Cardiac muscle cell (in vitro differentiated cells and primary cell): ENCODE measurements at regions not wholly inside any gene's neighbourhood (a gene's known extent, or its start where the extent isn't known, plus 50 kb on each side); places are given as distances from the start of the nearest gene placed in this dataset.

Experiments
- DNase-seq, 2 donors: peaks; one replicate each; pipeline versions ENCODE4 v3.0.0 to v3.0.0-alpha.2; 2010 to 2017; ENCODE audit warnings: low read depth in 1 of 2, low spot score in 1 of 2
- H3K27ac ChIP-seq: fragments of 200-600 bp; sonication (generic); 2 replicates; pipeline ENCODE4 v1.5.1; 2016
- H3K27me3 ChIP-seq: fragments of 200-600 bp; sonication (generic); 2 replicates; pipeline ENCODE4 v1.6.0; 2016; ENCODE audit warnings: control low read depth
- H3K36me3 ChIP-seq: fragments of 200-600 bp; sonication (generic); 2 replicates; pipeline ENCODE4 v1.5.1; 2016; ENCODE audit warnings: control low read depth
- H3K4me1 ChIP-seq: fragments of 200-600 bp; sonication (generic); 2 replicates; pipeline ENCODE4 v1.8.1; 2017; ENCODE audit warnings: low read depth, mild to moderate bottlenecking, mixed run types
- H3K4me3 ChIP-seq: fragments of 200-600 bp; sonication (generic); 2 replicates; pipeline ENCODE4 v1.5.1; 2016; ENCODE audit warnings: mild to moderate bottlenecking
- H3K9me3 ChIP-seq: fragments of 200-600 bp; sonication (generic); 2 replicates; pipeline ENCODE4 v1.5.1; 2017; ENCODE audit warnings: low read depth, mild to moderate bottlenecking, control low read depth
- TF ChIP-seq, protein P1 (sequence below): IDR thresholded peaks from 2 replicates; pipeline ENCODE4 v1.5.1; 2012; ENCODE audit warnings: low read depth, mild to moderate bottlenecking, low read length

GRCh38 chr6:55016261-55016660 lies 158.1 kb upstream of the HCRTR2 start:
- Histone ChIP-seq H3K27ac (no peak overlapping the region), H3K4me3 (no peak overlapping the region), H3K36me3 (no peaks in the 10 kb centered on the region), H3K4me1 (no peaks in the 10 kb centered on the region), H3K9me3 (no peaks in the 10 kb centered on the region), H3K27me3 (no peaks in the 10 kb centered on the region)
- TF ChIP-seq, protein P1, sequence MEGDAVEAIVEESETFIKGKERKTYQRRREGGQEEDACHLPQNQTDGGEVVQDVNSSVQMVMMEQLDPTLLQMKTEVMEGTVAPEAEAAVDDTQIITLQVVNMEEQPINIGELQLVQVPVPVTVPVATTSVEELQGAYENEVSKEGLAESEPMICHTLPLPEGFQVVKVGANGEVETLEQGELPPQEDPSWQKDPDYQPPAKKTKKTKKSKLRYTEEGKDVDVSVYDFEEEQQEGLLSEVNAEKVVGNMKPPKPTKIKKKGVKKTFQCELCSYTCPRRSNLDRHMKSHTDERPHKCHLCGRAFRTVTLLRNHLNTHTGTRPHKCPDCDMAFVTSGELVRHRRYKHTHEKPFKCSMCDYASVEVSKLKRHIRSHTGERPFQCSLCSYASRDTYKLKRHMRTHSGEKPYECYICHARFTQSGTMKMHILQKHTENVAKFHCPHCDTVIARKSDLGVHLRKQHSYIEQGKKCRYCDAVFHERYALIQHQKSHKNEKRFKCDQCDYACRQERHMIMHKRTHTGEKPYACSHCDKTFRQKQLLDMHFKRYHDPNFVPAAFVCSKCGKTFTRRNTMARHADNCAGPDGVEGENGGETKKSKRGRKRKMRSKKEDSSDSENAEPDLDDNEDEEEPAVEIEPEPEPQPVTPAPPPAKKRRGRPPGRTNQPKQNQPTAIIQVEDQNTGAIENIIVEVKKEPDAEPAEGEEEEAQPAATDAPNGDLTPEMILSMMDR: no peak
- DNase-seq: no peak

- no peak for DNase-seq
- H3K27me3 ChIP-seq: no peaks in the 10 kb centered on the region
- H3K4me3 ChIP-seq: no peak overlapping the region
- H3K27ac ChIP-seq: no peak overlapping the region
- TF ChIP-seq, protein P1: no peak
- H3K4me1 ChIP-seq: no peaks in the 10 kb centered on the region
- H3K9me3 ChIP-seq: no peaks in the 10 kb centered on the region
- H3K36me3 ChIP-seq: no peaks in the 10 kb centered on the region
Measured at GRCh38 chr6:55017555-55018300, 156.6 kb upstream of the HCRTR2 start.

DNA sequence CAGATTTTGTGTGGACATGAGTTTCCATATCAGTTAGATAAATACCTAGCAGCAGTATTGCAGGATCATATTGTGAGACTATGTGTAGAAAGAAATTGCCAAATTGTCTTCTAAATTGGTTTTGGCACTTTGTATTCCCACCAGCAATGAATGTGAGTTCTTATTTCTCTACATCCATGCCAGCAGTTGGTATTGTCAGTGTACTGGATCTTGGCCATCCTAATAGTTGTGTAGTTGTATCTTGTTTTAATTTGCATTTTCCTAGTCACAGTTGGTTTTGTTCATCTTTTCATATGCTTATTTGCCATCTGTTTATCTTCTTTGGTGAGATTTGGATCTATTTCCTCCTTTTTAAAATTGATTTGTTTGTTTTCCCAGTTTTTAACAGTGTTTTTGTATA lies 154.7 kb upstream of the HCRTR2 start:
- H3K4me1 ChIP-seq: no peaks in the 10 kb centered on the region
- H3K36me3 ChIP-seq: no peaks in the 10 kb centered on the region

DNA sequence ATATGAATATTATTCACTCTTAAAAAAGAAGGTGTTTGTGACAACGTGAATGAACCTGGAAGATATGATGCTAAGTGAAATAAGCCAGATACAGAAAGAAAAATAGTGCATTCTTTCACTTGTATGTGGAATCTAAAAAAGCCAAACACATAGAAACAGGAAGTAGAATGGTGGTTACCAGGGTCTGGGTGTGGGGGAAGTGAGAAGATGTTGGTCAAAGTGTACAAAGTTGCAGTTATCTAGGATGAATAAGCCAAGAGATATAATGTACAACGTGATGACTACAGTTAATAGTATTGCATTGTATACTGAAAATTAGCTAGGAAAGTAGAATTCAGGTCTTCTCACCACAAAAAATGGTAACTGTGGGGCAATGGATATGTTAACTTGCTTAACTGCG lies 151.1 kb upstream of the HCRTR2 start:
- TF ChIP-seq, protein P1: no peak
- no peaks in the 10 kb centered on the region for H3K4me1 ChIP-seq
- H3K36me3 ChIP-seq: no peaks in the 10 kb centered on the region
- no peak overlapping the region for H3K4me3 ChIP-seq
- no peaks in the 10 kb centered on the region for H3K27me3 ChIP-seq
- no peak overlapping the region for H3K27ac ChIP-seq
- no peaks in the 10 kb centered on the region for H3K9me3 ChIP-seq
- no peak for DNase-seq

More for the DNA sequence above, 154.7 kb upstream of the HCRTR2 start:
- no peak for DNase-seq
- Histone ChIP-seq H3K4me3 (no peak overlapping the region), H3K27ac (no peak overlapping the region), H3K27me3 (no peaks in the 10 kb centered on the region), H3K9me3 (no peaks in the 10 kb centered on the region)
- TF ChIP-seq, protein P1: no peak

DNA sequence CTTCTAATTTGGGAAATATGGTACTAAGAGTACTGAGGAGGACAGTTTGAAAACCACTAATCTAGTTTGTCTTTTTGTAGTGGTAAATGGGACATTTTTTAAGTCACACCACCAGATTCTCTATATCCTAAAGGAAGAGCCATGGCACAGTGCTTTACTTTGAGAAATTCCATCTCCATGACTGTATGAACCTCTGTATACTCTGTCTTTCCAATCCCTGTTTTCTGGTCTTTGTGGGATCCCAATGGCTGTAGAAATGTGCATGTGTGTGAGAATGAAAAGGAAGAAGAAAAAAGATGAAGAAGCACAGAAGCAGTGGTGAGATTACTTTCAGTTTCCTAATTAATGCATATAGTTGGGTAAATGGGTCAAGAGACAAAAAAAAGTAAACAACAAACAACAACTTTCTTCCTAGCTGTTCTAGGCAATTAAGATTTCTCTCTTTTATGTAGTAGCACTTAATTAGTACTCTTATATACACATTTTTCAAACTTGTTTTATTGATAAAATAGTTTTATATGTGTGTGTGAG lies 141.2 kb upstream of the HCRTR2 start:
- H3K4me3 ChIP-seq: no peak overlapping the region
- peaks cover 6% of the 10 kb centered on the region for H3K4me1 ChIP-seq
- TF ChIP-seq, protein P1: no peak
- H3K36me3 ChIP-seq: no peaks in the 10 kb centered on the region
- no peak overlapping the region for H3K27ac ChIP-seq
- H3K27me3 ChIP-seq: no peaks in the 10 kb centered on the region
- H3K9me3 ChIP-seq: no peaks in the 10 kb centered on the region
- no peak for DNase-seq
